ENCODE measurements at regions not wholly inside any gene's neighbourhood (a gene's known extent, or its start where the extent isn't known, plus 50 kb on each side); places are given as distances from the start of the nearest gene placed in this dataset.

DNA sequence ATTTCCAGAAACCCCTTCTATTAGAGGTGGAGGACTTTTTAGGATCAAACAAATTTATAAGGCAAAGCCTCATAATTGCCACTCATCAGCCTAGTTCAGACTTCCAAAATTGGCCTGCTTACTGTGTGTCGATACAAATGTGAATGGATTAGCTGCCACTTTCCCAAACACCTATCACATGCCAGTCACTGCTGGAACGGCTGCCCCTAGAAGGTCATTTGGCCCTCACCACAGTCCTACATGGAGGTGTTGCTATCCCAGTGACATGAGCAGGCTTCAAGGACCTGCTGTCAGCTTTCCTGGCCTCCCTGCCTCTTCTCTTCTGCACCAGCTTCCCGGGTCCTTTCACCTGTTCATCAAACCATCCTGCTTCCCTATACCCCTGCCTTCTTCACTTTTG, 279.2 kb upstream of the SKOR2 start:
- POLR2A ChIA-PET = no interaction called here
- Mint-ChIP-seq H3K27ac (no peak overlapping the region), H3K9me3 (no peaks in the 10 kb centered on the region), H3K27me3 (peaks cover 27% of the 10 kb centered on the region), H3K36me3 (ENCODE audit: low read depth) (no peaks in the 10 kb centered on the region), H3K4me3 (no peak overlapping the region), H3K4me1 (ENCODE audit: low read depth) (no peaks in the 10 kb centered on the region)
- ATAC-seq (no peak), DNase-seq (no peak)
- TF ChIP-seq, protein P1, sequence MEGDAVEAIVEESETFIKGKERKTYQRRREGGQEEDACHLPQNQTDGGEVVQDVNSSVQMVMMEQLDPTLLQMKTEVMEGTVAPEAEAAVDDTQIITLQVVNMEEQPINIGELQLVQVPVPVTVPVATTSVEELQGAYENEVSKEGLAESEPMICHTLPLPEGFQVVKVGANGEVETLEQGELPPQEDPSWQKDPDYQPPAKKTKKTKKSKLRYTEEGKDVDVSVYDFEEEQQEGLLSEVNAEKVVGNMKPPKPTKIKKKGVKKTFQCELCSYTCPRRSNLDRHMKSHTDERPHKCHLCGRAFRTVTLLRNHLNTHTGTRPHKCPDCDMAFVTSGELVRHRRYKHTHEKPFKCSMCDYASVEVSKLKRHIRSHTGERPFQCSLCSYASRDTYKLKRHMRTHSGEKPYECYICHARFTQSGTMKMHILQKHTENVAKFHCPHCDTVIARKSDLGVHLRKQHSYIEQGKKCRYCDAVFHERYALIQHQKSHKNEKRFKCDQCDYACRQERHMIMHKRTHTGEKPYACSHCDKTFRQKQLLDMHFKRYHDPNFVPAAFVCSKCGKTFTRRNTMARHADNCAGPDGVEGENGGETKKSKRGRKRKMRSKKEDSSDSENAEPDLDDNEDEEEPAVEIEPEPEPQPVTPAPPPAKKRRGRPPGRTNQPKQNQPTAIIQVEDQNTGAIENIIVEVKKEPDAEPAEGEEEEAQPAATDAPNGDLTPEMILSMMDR (IDR thresholded peaks at IDR 0.05) = no peak
- CTCF ChIA-PET = no interaction called here
- intact Hi-C loops (cut with micrococcal nuclease) = no loop called here

- intact Hi-C loops (cut with micrococcal nuclease) = no loop called here
- no peaks in the 10 kb centered on the region for H3K36me3 Mint-ChIP-seq (ENCODE audit: low read depth)
- ChIA-PET CTCF (no interaction called here), POLR2A (no interaction called here)
- H3K4me3 Mint-ChIP-seq = no peak overlapping the region
- TF ChIP-seq, protein P1 (IDR thresholded peaks at IDR 0.05) = no peak
- no peak for DNase-seq
- H3K9me3 Mint-ChIP-seq = no peaks in the 10 kb centered on the region
- peaks cover 30% of the 10 kb centered on the region for H3K27me3 Mint-ChIP-seq
- no peak for ATAC-seq
- H3K4me1 Mint-ChIP-seq (ENCODE audit: low read depth) = no peaks in the 10 kb centered on the region
- H3K27ac Mint-ChIP-seq = no peak overlapping the region
Measured at GRCh38 chr18:47528343-47528742, 276.9 kb upstream of the SKOR2 start.

- Mint-ChIP-seq H3K4me3 (no peak overlapping the region), H3K4me1 (ENCODE audit: low read depth) (no peaks in the 10 kb centered on the region), H3K36me3 (ENCODE audit: low read depth) (no peaks in the 10 kb centered on the region), H3K27ac (no peak overlapping the region), H3K9me3 (no peaks in the 10 kb centered on the region), H3K27me3 (peaks cover 22% of the 10 kb centered on the region)
- no peak for ATAC-seq
- ChIA-PET CTCF (no interaction called here), POLR2A (no interaction called here)
- intact Hi-C loops (cut with micrococcal nuclease) = no loop called here
- TF ChIP-seq, protein P1 (IDR thresholded peaks at IDR 0.05) = no peak
- no peak for DNase-seq
Measured at GRCh38 chr18:47526147-47526546, 274.7 kb upstream of the SKOR2 start.

DNA sequence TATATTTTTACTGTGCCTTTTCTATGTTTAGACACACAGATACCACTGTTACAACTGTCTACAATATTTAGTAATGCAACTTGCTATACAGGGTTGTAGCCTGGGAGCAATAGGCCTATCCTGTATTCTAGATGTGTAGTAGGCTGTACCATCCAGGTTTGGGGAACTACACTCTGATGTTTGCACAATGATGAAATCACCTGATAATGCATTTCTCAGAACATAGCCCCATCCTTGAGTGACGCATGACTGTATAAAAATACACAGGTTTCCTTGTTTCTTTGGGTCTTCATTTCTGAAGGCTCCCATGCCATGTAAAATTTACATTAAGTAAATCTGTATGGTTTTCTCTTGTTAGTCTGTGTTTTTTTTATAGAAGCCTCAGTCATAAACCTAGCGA, 270.9 kb upstream of the SKOR2 start:
- H3K9me3 Mint-ChIP-seq = no peaks in the 10 kb centered on the region
- no peak overlapping the region for H3K4me3 Mint-ChIP-seq
- TF ChIP-seq, protein P1 (IDR thresholded peaks at IDR 0.05) = no peak
- intact Hi-C loops (cut with micrococcal nuclease) = no loop called here
- POLR2A ChIA-PET = no interaction called here
- no peaks in the 10 kb centered on the region for H3K4me1 Mint-ChIP-seq (ENCODE audit: low read depth)
- CTCF ChIA-PET = no interaction called here
- no peaks in the 10 kb centered on the region for H3K36me3 Mint-ChIP-seq (ENCODE audit: low read depth)
- H3K27ac Mint-ChIP-seq = no peak overlapping the region
- H3K27me3 Mint-ChIP-seq = peaks cover 9% of the 10 kb centered on the region
- ATAC-seq (no peak), DNase-seq (no peak)

GRCh38 chr18:47520263-47520662, 268.8 kb upstream of the SKOR2 start:
- no peak for DNase-seq
- Mint-ChIP-seq H3K36me3 (ENCODE audit: low read depth) (no peaks in the 10 kb centered on the region), H3K9me3 (no peaks in the 10 kb centered on the region), H3K4me3 (no peak overlapping the region), H3K4me1 (ENCODE audit: low read depth) (no peaks in the 10 kb centered on the region), H3K27me3 (peaks cover 3% of the 10 kb centered on the region), H3K27ac (no peak overlapping the region)
- ChIA-PET POLR2A (no interaction called here), CTCF (no interaction called here)
- TF ChIP-seq, protein P1 (IDR thresholded peaks at IDR 0.05) = no peak
- intact Hi-C loops (cut with micrococcal nuclease) = no loop called here
- no peak for ATAC-seq
